ENCODE measurements at regions not wholly inside any gene's neighbourhood (a gene's known extent, or its start where the extent isn't known, plus 50 kb on each side); places are given as distances from the start of the nearest gene placed in this dataset.

- TF ChIP-seq CTCF (IDR thresholded peaks at IDR 0.05) (no peak), EP300 (IDR thresholded peaks at IDR 0.05) (no peak), POLR2AphosphoS5 (IDR thresholded peaks at IDR 0.05) (no peak)
Observed at GRCh38 chr4:134862116-134862515, 660.5 kb upstream of the PABPC4L start.
